RWPE1 (cell line): ENCODE measurements at regions not wholly inside any gene's neighbourhood (a gene's known extent, or its start where the extent isn't known, plus 50 kb on each side); places are given as distances from the start of the nearest gene placed in this dataset.
"Not testable (repeated sequence)": the region's sequence is repeated elsewhere in the genome, so short reads cannot be mapped to it uniquely, and the experiment has no call there.

Source experiments
- CTCF ChIA-PET: fragments of 350-600 bp; sonication (Branson Sonifier 250); formaldehyde crosslinking; extraction: SDS; loops from one replicate; lab custom pipeline; 2021; lab: Yijun Ruan, JAX
- POLR2A ChIA-PET: fragments of 400-600 bp; formaldehyde crosslinking; extraction: SDS; loops from one replicate; lab custom pipeline; 2020; ENCODE audit warnings: antibody characterized with exemption; ENCODE audit not compliant: low non-redundant PET; lab: Yijun Ruan, JAX
- DNase-seq: peaks from one replicate; pipeline ENCODE4 v3.0.0; 2012; ENCODE audit warnings: low spot score
- H3K27ac ChIP-seq: fragments of 450-650 bp; 2 replicates; pipeline ENCODE4 v1.5.1; 2017
- CTCF ChIP-seq: fragments of 450-650 bp; conservative IDR thresholded peaks from 2 replicates; pipeline ENCODE4 v1.5.1; 2017; ENCODE audit warnings: low read depth, mild to moderate bottlenecking

GRCh38 chr21:18744840-18745239 lies 341.3 kb upstream of the TMPRSS15 start:
- POLR2A ChIA-PET, result no interaction called here

GRCh38 chr21:18752894-18753293 lies 349.3 kb upstream of the TMPRSS15 start:
- DNase-seq, CTCF ChIA-PET, H3K27ac ChIP-seq, POLR2A ChIA-PET: not testable (repeated sequence)

More at GRCh38 chr21:18744840-18745239, 341.3 kb upstream of the TMPRSS15 start:
- no peak overlapping the region for H3K27ac ChIP-seq
- no peak for TF ChIP-seq CTCF
- CTCF ChIA-PET, result no interaction called here
- no peak for DNase-seq

- POLR2A ChIA-PET, result not testable (repeated sequence)
- CTCF ChIA-PET, result interaction anchor here (0.7 kb wide), 2 partner anchors 367 to 549 kb away, joined by 3 to 5 read pairs; no protein-coding TSS in a partner anchor
Observed at GRCh38 chr21:18756272-18756671, 352.7 kb upstream of the TMPRSS15 start.

GRCh38 chr21:18759267-18759666 lies 355.7 kb upstream of the TMPRSS15 start:
- DNase-seq, result no peak
- H3K27ac ChIP-seq, result no peak overlapping the region
- ChIA-PET POLR2A (no interaction called here), CTCF (no interaction called here)
- no peak for TF ChIP-seq CTCF

More at GRCh38 chr21:18756272-18756671, 352.7 kb upstream of the TMPRSS15 start:
- H3K27ac ChIP-seq, DNase-seq: not testable (repeated sequence)

- no peak for DNase-seq
- H3K27ac ChIP-seq, result no peak overlapping the region
- POLR2A ChIA-PET, result no interaction called here
- CTCF ChIA-PET, result interaction anchor here (0.6 kb wide), 1 partner anchor 8 kb away, joined by 3 read pairs; no protein-coding TSS in a partner anchor
- no peak for TF ChIP-seq CTCF
Observed at GRCh38 chr21:18759751-18760161, 356.2 kb upstream of the TMPRSS15 start.

- DNase-seq, result no peak
- H3K27ac ChIP-seq, result no peak overlapping the region
- ChIA-PET POLR2A (no interaction called here), CTCF (interaction anchor here (0.6 kb wide), 1 partner anchor 8 kb away, joined by 3 read pairs; no protein-coding TSS in a partner anchor)
- no peak for TF ChIP-seq CTCF
Observed at GRCh38 chr21:18760247-18760646, 356.7 kb upstream of the TMPRSS15 start.

GRCh38 chr21:18764720-18765119 lies 361.1 kb upstream of the TMPRSS15 start:
- no peak overlapping the region for H3K27ac ChIP-seq
- POLR2A ChIA-PET, result no interaction called here
- CTCF ChIA-PET, result no interaction called here
- no peak for DNase-seq
- TF ChIP-seq CTCF, result no peak

- CTCF ChIA-PET, result no interaction called here
- no peak for TF ChIP-seq CTCF
- POLR2A ChIA-PET, result no interaction called here
Observed at GRCh38 chr21:18769599-18769998, 366.0 kb upstream of the TMPRSS15 start.

More at GRCh38 chr21:18769599-18769998, 366.0 kb upstream of the TMPRSS15 start:
- no peak overlapping the region for H3K27ac ChIP-seq
- DNase-seq, result no peak
